ENCODE measurements at regions not wholly inside any gene's neighbourhood (a gene's known extent, or its start where the extent isn't known, plus 50 kb on each side); places are given as distances from the start of the nearest gene placed in this dataset.

- TF ChIP-seq CTCF (IDR thresholded peaks at IDR 0.05; ENCODE audit: insufficient read depth, low read length, poor library complexity, severe bottlenecking) = no peak
- TF ChIP-seq EZH2phosphoT487 (conservative IDR thresholded peaks at IDR 0.05; ENCODE audit: low read length) = no peak
Observed at GRCh38 chr9:7284117-7284516, 515.5 kb downstream of the DMAC1 start.

All from SU-DHL-6 (cell line).